Uterus (tissue), 3 donors: ENCODE measurements at regions not wholly inside any gene's neighbourhood (a gene's known extent, or its start where the extent isn't known, plus 50 kb on each side); places are given as distances from the start of the nearest gene placed in this dataset.

Experiments
- DNase-seq, 2 donors: peaks; one replicate each; pipeline ENCODE4 v3.0.0-alpha.2; 2019 to 2020
- H3K27ac ChIP-seq, 2 donors: fragments of 200-600 bp; sonication (generic); 1 replicate in 1 of 2; 2 replicates in 1 of 2; pipeline ENCODE4 v1.5.1; 2016 to 2018
- H3K27me3 ChIP-seq, 2 donors: fragments of 200-600 bp; sonication (generic); one replicate each; pipeline ENCODE4 v1.5.1; 2018 to 2019; ENCODE audit warnings: control low read depth in 1 of 2
- H3K36me3 ChIP-seq, 2 donors: fragments of 200-600 bp; sonication (generic); one replicate each; pipeline ENCODE4 v1.5.1; 2019; ENCODE audit warnings: control low read depth in 1 of 2
- H3K4me1 ChIP-seq, 2 donors: fragments of 200-600 bp; sonication (generic); one replicate each; pipeline ENCODE4 v1.5.1; 2018 to 2019; ENCODE audit warnings: control low read depth in 1 of 2
- H3K4me3 ChIP-seq, 2 donors: fragments of 200-600 bp; sonication (generic); 1 replicate in 1 of 2; 2 replicates in 1 of 2; pipeline ENCODE4 v1.5.1; 2018 to 2019; ENCODE audit warnings: mild to moderate bottlenecking in 1 of 2
- H3K9me3 ChIP-seq, 2 donors: fragments of 200-600 bp; sonication (generic); one replicate each; pipeline ENCODE4 v1.5.1; 2019; ENCODE audit warnings: control low read depth in 1 of 2
- POLR2A ChIP-seq, 2 donors: fragments of 450-650 bp; IDR thresholded peaks; one replicate each; pipeline ENCODE4 v1.6.1; 2016; ENCODE audit warnings: antibody characterized with exemption in 2 of 2, mild to moderate bottlenecking in 1 of 2, moderate library complexity in 1 of 2
- intact Hi-C: fragments of 100-400 bp; cut with DNase I; formaldehyde crosslinking; loops from one replicate; pipeline ENCODE4 v1.15.1; 2023; ENCODE audit warnings: low total_unique reads
- TF ChIP-seq, protein P1 (sequence below), 4 experiments: fragments of 200-600 bp in 2 of 4; fragments of 450-650 bp in 2 of 4; sonication (generic) in 2 of 4; IDR thresholded peaks; one replicate each; pipeline ENCODE4 v1.5.1; 2016 to 2019; ENCODE audit warnings: antibody characterized with exemption in 4 of 4, mild to moderate bottlenecking in 2 of 4, moderate library complexity in 1 of 4
- donor health status: DM: yes; HTN: yes; CAD: no.

DNA sequence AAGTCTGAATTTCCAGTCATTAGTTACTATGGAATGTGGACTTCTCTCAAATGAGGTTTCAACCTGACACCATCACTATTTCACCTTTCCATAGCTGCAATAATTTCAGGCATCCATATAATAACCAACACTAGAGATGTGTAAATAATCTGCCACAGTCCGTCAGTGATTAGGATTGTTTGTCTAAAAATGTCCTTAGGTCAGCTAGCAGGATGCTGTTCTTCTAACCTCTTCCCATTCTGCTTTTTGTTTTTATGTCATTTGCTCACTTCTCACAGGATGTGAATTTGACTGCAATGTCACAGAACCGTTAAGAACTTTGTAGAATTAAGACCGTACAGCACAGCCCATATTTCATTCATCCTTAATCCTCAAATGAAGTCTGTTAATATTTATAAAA lies 166.4 kb upstream of the RASA1 start:
- no peaks in the 10 kb centered on the region for H3K9me3 ChIP-seq
- peaks cover 0 to 2% of the 10 kb centered on the region in 2 donors for H3K36me3 ChIP-seq
- TF ChIP-seq POLR2A (IDR thresholded peaks at IDR 0.05), result no peak
- TF ChIP-seq, protein P1, sequence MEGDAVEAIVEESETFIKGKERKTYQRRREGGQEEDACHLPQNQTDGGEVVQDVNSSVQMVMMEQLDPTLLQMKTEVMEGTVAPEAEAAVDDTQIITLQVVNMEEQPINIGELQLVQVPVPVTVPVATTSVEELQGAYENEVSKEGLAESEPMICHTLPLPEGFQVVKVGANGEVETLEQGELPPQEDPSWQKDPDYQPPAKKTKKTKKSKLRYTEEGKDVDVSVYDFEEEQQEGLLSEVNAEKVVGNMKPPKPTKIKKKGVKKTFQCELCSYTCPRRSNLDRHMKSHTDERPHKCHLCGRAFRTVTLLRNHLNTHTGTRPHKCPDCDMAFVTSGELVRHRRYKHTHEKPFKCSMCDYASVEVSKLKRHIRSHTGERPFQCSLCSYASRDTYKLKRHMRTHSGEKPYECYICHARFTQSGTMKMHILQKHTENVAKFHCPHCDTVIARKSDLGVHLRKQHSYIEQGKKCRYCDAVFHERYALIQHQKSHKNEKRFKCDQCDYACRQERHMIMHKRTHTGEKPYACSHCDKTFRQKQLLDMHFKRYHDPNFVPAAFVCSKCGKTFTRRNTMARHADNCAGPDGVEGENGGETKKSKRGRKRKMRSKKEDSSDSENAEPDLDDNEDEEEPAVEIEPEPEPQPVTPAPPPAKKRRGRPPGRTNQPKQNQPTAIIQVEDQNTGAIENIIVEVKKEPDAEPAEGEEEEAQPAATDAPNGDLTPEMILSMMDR (IDR thresholded peaks at IDR 0.05), result no peak
- H3K4me1 ChIP-seq, result no peaks in the 10 kb centered on the region
- H3K27me3 ChIP-seq, result no peaks in the 10 kb centered on the region
- H3K4me3 ChIP-seq, result no peak overlapping the region
- intact Hi-C loops, result no loop called here
- no peak overlapping the region for H3K27ac ChIP-seq
- DNase-seq, result no peak

DNA sequence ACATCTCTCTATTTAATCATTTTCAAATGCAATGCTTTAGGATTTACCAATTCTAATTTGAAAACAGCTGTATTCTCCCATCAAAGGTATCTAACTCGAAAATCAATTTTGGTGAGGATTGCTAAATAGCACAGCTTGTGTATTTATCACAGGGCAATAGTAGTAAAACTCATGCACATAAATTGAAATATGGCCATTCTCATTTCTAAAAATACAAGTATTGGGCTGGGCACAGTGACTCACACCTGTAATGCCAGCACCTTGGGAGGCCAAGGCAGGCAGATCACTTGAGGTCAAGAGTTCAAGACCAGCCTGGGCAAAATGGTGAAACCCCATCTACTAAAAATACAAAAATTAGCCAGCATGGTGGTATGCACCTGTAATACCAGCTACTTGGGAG lies 164.8 kb upstream of the RASA1 start:
- Histone ChIP-seq H3K4me1 (no peaks in the 10 kb centered on the region), H3K27ac (no peak overlapping the region), H3K36me3 (peaks cover 0 to 2% of the 10 kb centered on the region in 2 donors), H3K27me3 (no peaks in the 10 kb centered on the region), H3K9me3 (no peaks in the 10 kb centered on the region), H3K4me3 (no peak overlapping the region)
- no peak for TF ChIP-seq POLR2A (IDR thresholded peaks at IDR 0.05)
- DNase-seq, result no peak
- intact Hi-C loops, result no loop called here

DNA sequence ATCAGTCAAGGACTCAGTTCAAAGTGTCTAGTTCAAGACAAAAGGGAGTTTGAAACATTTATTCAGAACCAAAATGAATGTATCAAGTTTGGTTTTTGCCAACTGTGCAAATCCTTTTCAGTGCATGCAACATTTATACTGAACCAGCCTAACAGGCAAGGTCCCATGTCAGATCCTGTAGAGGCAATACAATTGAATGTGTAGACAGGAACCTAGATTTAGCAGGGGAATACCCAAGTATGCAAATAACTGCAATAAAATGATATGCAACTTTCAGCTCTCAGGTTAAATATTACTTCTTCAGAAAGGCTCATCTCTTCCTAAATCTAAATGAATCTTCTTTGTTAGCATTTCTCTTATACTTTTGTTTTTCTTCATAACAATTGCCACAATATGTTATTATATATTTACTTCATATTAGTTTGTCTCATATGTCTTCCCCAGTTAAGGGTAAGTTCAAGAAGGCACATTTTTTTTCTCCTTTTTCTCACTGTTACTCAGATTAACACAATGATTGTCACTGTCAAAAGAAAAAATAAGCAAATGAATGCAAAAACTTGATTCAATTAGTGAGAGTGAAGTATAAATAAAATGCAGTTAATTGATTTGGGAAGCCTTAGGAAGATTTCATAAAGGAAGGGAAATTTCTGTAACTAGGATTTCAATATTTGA lies 163.9 kb upstream of the RASA1 start:
- no peak overlapping the region for H3K27ac ChIP-seq
- H3K4me1 ChIP-seq, result no peaks in the 10 kb centered on the region
- no peaks in the 10 kb centered on the region for H3K9me3 ChIP-seq
- H3K4me3 ChIP-seq, result no peak overlapping the region
- intact Hi-C loops, result no loop called here
- peaks cover 0 to 2% of the 10 kb centered on the region in 2 donors for H3K36me3 ChIP-seq
- TF ChIP-seq, protein P1 (IDR thresholded peaks at IDR 0.05), result no peak
- TF ChIP-seq POLR2A (IDR thresholded peaks at IDR 0.05), result no peak
- H3K27me3 ChIP-seq, result no peaks in the 10 kb centered on the region
- no peak for DNase-seq

DNA sequence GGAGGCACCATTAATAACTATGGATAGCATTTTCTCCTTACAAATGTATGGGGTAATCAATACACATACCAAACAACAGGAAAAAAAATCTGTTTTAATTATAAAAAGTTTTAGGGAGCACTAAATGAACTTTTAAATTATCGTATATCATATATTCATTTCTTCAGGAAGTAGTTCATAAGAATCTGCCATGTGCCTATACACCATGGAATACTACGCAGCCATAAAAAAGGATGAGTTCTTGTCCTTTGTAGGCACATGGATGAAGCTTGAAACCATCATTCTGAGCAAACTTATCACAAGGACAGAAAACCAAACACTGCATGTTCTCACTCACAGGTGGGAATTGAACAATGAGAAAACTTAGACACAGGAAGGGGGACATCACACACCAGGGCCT lies 162.1 kb upstream of the RASA1 start:
- TF ChIP-seq, protein P1 (IDR thresholded peaks at IDR 0.05), result no peak
- no peak for TF ChIP-seq POLR2A (IDR thresholded peaks at IDR 0.05)
- DNase-seq, result no peak
- Histone ChIP-seq H3K9me3 (no peaks in the 10 kb centered on the region), H3K4me1 (no peaks in the 10 kb centered on the region), H3K27ac (no peak overlapping the region), H3K27me3 (no peaks in the 10 kb centered on the region), H3K36me3 (peaks cover 0 to 2% of the 10 kb centered on the region in 2 donors), H3K4me3 (no peak overlapping the region)
- intact Hi-C loops, result no loop called here

DNA sequence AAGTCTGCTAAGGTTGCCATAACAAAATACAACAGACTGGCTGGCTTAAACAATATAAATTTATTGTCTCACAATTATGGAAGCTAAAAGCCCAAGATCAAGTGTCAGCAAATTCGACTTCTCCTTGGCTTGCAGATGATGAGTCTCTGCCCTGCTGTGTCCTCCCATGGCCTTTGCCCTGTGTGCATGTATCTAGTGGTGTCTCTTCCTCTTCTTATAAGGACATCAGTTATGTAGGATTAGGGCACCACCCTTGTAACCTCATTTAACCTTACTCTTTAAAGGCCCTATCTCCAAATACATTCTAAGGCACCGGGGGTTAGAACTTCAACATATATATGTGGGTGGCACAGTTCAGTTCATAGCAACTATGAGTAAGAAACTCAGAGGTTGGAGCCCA lies 157.9 kb upstream of the RASA1 start:
- TF ChIP-seq, protein P1 (IDR thresholded peaks at IDR 0.05), result no peak
- no peak for TF ChIP-seq POLR2A (IDR thresholded peaks at IDR 0.05)
- DNase-seq, result no peak
- H3K9me3 ChIP-seq, result no peaks in the 10 kb centered on the region
- H3K36me3 ChIP-seq, result no peaks in the 10 kb centered on the region
- no peaks in the 10 kb centered on the region for H3K4me1 ChIP-seq
- no peak overlapping the region for H3K4me3 ChIP-seq
- intact Hi-C loops, result no loop called here
- H3K27ac ChIP-seq, result no peak overlapping the region
- H3K27me3 ChIP-seq, result no peaks in the 10 kb centered on the region

DNA sequence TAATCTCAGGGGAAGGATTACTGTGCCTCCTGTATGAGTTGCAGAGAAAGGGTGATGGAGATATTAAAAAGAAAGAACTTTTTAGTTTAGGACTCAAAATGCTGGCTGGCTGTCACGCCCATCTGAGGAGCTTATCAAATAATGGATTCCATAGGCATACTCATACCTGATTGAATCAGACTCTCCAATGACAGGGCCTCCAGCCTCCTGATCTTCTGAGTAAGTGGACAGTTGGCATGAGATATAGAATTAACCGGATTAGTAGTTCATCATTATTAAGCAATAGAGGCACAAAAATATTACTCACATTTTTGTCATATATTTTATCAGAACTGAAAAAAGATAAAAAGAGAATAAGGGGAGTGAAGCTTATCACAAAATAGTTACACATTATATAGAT lies 157.0 kb upstream of the RASA1 start:
- no peak for DNase-seq
- H3K4me3 ChIP-seq, result no peak overlapping the region
- no peaks in the 10 kb centered on the region for H3K36me3 ChIP-seq
- no peaks in the 10 kb centered on the region for H3K27me3 ChIP-seq
- intact Hi-C loops, result no loop called here
- TF ChIP-seq, protein P1 (IDR thresholded peaks at IDR 0.05), result no peak
- no peak for TF ChIP-seq POLR2A (IDR thresholded peaks at IDR 0.05)
- no peaks in the 10 kb centered on the region for H3K9me3 ChIP-seq
- H3K27ac ChIP-seq, result no peak overlapping the region
- H3K4me1 ChIP-seq, result no peaks in the 10 kb centered on the region
